ENCODE measurements at regions not wholly inside any gene's neighbourhood (a gene's known extent, or its start where the extent isn't known, plus 50 kb on each side); places are given as distances from the start of the nearest gene placed in this dataset.

DNA sequence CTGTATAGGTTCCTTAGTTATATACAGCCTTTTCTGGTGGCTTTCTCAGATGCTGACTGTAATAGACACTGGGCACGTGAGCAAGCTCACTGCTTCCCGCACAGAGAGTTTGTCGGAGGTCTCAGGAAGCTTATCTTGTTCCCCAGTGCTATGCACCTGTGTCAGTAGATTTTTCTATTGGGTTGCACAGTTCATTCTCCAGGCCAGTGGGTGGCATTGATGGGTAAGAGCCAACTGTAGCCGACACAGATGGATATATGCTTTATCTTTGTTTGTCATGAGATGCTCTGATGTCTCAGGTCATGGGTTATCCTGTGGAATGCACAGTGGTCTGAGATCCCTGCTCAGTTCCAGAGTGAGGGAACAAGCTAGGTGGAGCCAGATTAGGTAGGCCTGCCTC, 293.0 kb downstream of the GRB14 start:
- H3K4ac ChIP-seq (replicated peaks; ENCODE audit: insufficient read length, low read depth, low read length) = no peak overlapping the region
- no peak overlapping the region for H2BK5ac ChIP-seq (ENCODE audit: low read depth, low read length)
- no peak overlapping the region for H4K5ac ChIP-seq (ENCODE audit: insufficient read length, low read depth, low read length)
- no peak for DNase-seq (ENCODE audit: low read depth in 1 of 2, low spot score in 2 of 2)
- H2AFZ ChIP-seq (ENCODE audit: low read length) = no peak overlapping the region
- no peak for FAIRE-seq
- no peaks in the 10 kb centered on the region for H4K20me1 ChIP-seq (replicated peaks in 1 of 2; ENCODE audit: control insufficient read depth in 1 of 2, insufficient read depth in 2 of 2, low read length in 2 of 2)
- H2AK5ac ChIP-seq (ENCODE audit: low read depth, low read length) = no peak overlapping the region
- H3K27me3 ChIP-seq (replicated peaks in 1 of 4; ENCODE audit: control insufficient read depth in 3 of 4, extremely low read depth in 1 of 4, insufficient read depth in 3 of 4, low read length in 3 of 4) = no peaks in the 10 kb centered on the region
- H2BK12ac ChIP-seq (ENCODE audit: low read depth, low read length) = no peak overlapping the region
- no peaks in the 10 kb centered on the region for H3K36me3 ChIP-seq (ENCODE audit: control insufficient read depth in 2 of 4, insufficient read depth in 4 of 4, low read length in 3 of 4)
- CTCF ChIA-PET (ENCODE audit: partially characterized antibody) = interaction anchor here (0.9 to 1.1 kb wide), 3 partner anchors 14 to 25 kb away, joined by 3 read pairs; no protein-coding TSS in a partner anchor
- POLR2A ChIA-PET (ENCODE audit: partially characterized antibody) = no interaction called here
- H3K14ac ChIP-seq (ENCODE audit: insufficient read length) = no peak overlapping the region
- no peak overlapping the region for H3K23ac ChIP-seq (ENCODE audit: insufficient read length)
- H3K4me3 ChIP-seq (ENCODE audit: extremely low read depth in 1 of 4, insufficient read depth in 2 of 4, low read depth in 3 of 4, low read length in 4 of 4) = no peak overlapping the region
- H3K9ac ChIP-seq (replicated peaks in 1 of 4; ENCODE audit: extremely low read depth in 1 of 4, low read depth in 3 of 4, low read length in 3 of 4) = no peak overlapping the region
- WGBS, 2 experiments (ENCODE audit: extremely low coverage in 1 of 2, insufficient coverage in 1 of 2, insufficient read length in 1 of 2, insufficient replicate concordance in 2 of 2, low coverage in 1 of 2, low lambda C conversion rate in 2 of 2, missing lambda C conversion rate in 1 of 2) = 92% methylated on average over 4 of the region's 4 CpGs; no CpG with 5 or more reads in 1 of the 2 experiments
- H4K91ac ChIP-seq (replicated peaks; ENCODE audit: insufficient read length, low read length) = no peak overlapping the region
- no peak overlapping the region for H2BK20ac ChIP-seq (ENCODE audit: low read length)
- no peak overlapping the region for H3K27ac ChIP-seq (ENCODE audit: low read depth, low read length)
- TF ChIP-seq BACH1 (IDR thresholded peaks at IDR 0.05; ENCODE audit: low read length) (no peak), RFX5 (IDR thresholded peaks at IDR 0.05; ENCODE audit: borderline replicate concordance, low read depth, low read length) (no peak), POLR2AphosphoS5 (IDR thresholded peaks at IDR 0.05; ENCODE audit: low read depth, low read length) (no peak), SP4 (IDR thresholded peaks at IDR 0.05; ENCODE audit: low read length) (no peak), SIX5 (IDR thresholded peaks at IDR 0.05; ENCODE audit: low read depth, low read length) (no peak), NANOG (IDR thresholded peaks at IDR 0.05; ENCODE audit: insufficient read depth, low read depth, low read length, poor library complexity, severe bottlenecking) (no peak), CHD2 (IDR thresholded peaks at IDR 0.05; ENCODE audit: low read length) (no peak), RBBP5 (IDR thresholded peaks at IDR 0.05; ENCODE audit: borderline replicate concordance, low read depth, low read length) (no peak), CEBPB (IDR thresholded peaks at IDR 0.05; ENCODE audit: low read depth, low read length) (no peak), KDM5A (IDR thresholded peaks at IDR 0.05; ENCODE audit: low read length) (no peak), TBP (IDR thresholded peaks at IDR 0.05; ENCODE audit: low read depth, low read length) (no peak), GTF2F1 (IDR thresholded peaks at IDR 0.05; ENCODE audit: borderline replicate concordance, low read depth, low read length) (no peak), GABPA (IDR thresholded peaks at IDR 0.05; ENCODE audit: borderline replicate concordance, insufficient read depth, low read length) (no peak)
- TF ChIP-seq, protein P1, sequence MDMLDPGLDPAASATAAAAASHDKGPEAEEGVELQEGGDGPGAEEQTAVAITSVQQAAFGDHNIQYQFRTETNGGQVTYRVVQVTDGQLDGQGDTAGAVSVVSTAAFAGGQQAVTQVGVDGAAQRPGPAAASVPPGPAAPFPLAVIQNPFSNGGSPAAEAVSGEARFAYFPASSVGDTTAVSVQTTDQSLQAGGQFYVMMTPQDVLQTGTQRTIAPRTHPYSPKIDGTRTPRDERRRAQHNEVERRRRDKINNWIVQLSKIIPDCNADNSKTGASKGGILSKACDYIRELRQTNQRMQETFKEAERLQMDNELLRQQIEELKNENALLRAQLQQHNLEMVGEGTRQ (IDR thresholded peaks at IDR 0.05; ENCODE audit: low read length) = no peak
- H3K4me1 ChIP-seq (replicated peaks in 1 of 4; ENCODE audit: control insufficient read depth in 3 of 4, insufficient read depth in 4 of 4, low read length in 3 of 4) = 0 out of 7 replicates have a peak, but pooled peaks cover 0 to 2% (median 0%) of the 10 kb centered on the region in 4 experiments
- no peaks in the 10 kb centered on the region for H3K79me2 ChIP-seq (ENCODE audit: control insufficient read depth in 1 of 2, insufficient read depth in 2 of 2, low read length in 2 of 2)
- H3K9me3 ChIP-seq (ENCODE audit: insufficient read depth in 2 of 2, low read depth in 1 of 2, low read length in 1 of 2) = no peaks in the 10 kb centered on the region
- no peak overlapping the region for H2BK120ac ChIP-seq (replicated peaks; ENCODE audit: low read depth, low read length)
- H2BK15ac ChIP-seq (ENCODE audit: low read length) = no peak overlapping the region
- H4K8ac ChIP-seq (ENCODE audit: extremely low read depth, insufficient read depth, low read length) = no peak overlapping the region
- no peak overlapping the region for H3K4me2 ChIP-seq (ENCODE audit: insufficient read depth in 1 of 2, low read depth in 2 of 2, low read length in 2 of 2)
- no peaks in the 10 kb centered on the region for H3K79me1 ChIP-seq (ENCODE audit: low read depth, low read length)
- H3K18ac ChIP-seq (ENCODE audit: extremely low read depth, low read length) = no peak overlapping the region
- H3K56ac ChIP-seq (replicated peaks; ENCODE audit: insufficient read length, low read depth, low read length) = no peak overlapping the region
- no peaks in the 10 kb centered on the region for H3K23me2 ChIP-seq (ENCODE audit: low read depth, low read length)

Measured in H1 (cell line).